Activated CD4-positive, alpha-beta memory T cell treated with anti-CD3 and anti-CD28 coated beads for 36 hours (primary cell): ENCODE measurements at regions not wholly inside any gene's neighbourhood (a gene's known extent, or its start where the extent isn't known, plus 50 kb on each side); places are given as distances from the start of the nearest gene placed in this dataset.

Experiments
- CTCF ChIA-PET: fragments of 350-600 bp; sonication (Branson Sonifier 250); formaldehyde crosslinking; loops from one replicate; lab custom pipeline; 2021; ENCODE audit warnings: antibody characterized with exemption, inconsistent platforms; lab: Charles Lee
- POLR2A ChIA-PET: fragments of 350-600 bp; sonication (Branson Sonifier 250); formaldehyde crosslinking; loops from one replicate; lab custom pipeline; 2021; ENCODE audit warnings: antibody characterized with exemption; lab: Charles Lee
- DNase-seq: peaks from one replicate; pipeline ENCODE4 v3.0.0-alpha.2; 2020
- H3K27ac Mint-ChIP-seq: one replicate; pipeline ENCODE4 v1.8.0; 2021; ENCODE audit warnings: mixed read lengths
- H3K27me3 Mint-ChIP-seq: one replicate; pipeline ENCODE4 v1.8.0; 2021; ENCODE audit warnings: mixed read lengths
- H3K36me3 Mint-ChIP-seq: one replicate; pipeline ENCODE4 v1.8.0; 2021; ENCODE audit warnings: mixed read lengths
- H3K4me1 Mint-ChIP-seq: one replicate; pipeline ENCODE4 v1.8.0; 2021; ENCODE audit warnings: low read depth, mixed read lengths
- H3K4me3 Mint-ChIP-seq: one replicate; pipeline ENCODE4 v1.8.0; 2021; ENCODE audit warnings: mild to moderate bottlenecking, mixed read lengths
- H3K9me3 Mint-ChIP-seq: one replicate; pipeline ENCODE4 v1.8.0; 2021; ENCODE audit warnings: mixed read lengths
- intact Hi-C: fragments of 100-400 bp; cut with micrococcal nuclease; formaldehyde crosslinking; loops from one replicate; pipeline ENCODE4 v1.15.1; 2023

- Mint-ChIP-seq H3K4me1 (no peaks in the 10 kb centered on the region), H3K27ac (no peak overlapping the region), H3K36me3 (no peaks in the 10 kb centered on the region), H3K4me3 (no peak overlapping the region), H3K9me3 (peaks cover 8% of the 10 kb centered on the region), H3K27me3 (no peaks in the 10 kb centered on the region)
- ChIA-PET POLR2A (no interaction called here), CTCF (no interaction called here)
- intact Hi-C loops = no loop called here
- no peak for DNase-seq
These were observed 228.8 kb upstream of the ZNF462 start for GRCh38 chr9:106634183-106634582.

- H3K4me1 Mint-ChIP-seq = no peaks in the 10 kb centered on the region
- no peaks in the 10 kb centered on the region for H3K36me3 Mint-ChIP-seq
- no peaks in the 10 kb centered on the region for H3K27me3 Mint-ChIP-seq
- POLR2A ChIA-PET = no interaction called here
- peaks cover 5% of the 10 kb centered on the region for H3K9me3 Mint-ChIP-seq
- intact Hi-C loops = no loop called here
- no peak overlapping the region for H3K4me3 Mint-ChIP-seq
- DNase-seq = no peak
- no peak overlapping the region for H3K27ac Mint-ChIP-seq
- CTCF ChIA-PET = no interaction called here
These were observed 228.3 kb upstream of the ZNF462 start for GRCh38 chr9:106634641-106635040.

GRCh38 chr9:106637486-106637885 lies 225.5 kb upstream of the ZNF462 start:
- Mint-ChIP-seq H3K27me3 (no peaks in the 10 kb centered on the region), H3K27ac (no peak overlapping the region), H3K4me1 (no peaks in the 10 kb centered on the region), H3K36me3 (no peaks in the 10 kb centered on the region), H3K9me3 (peaks cover 12% of the 10 kb centered on the region), H3K4me3 (no peak overlapping the region)
- POLR2A ChIA-PET = no interaction called here
- intact Hi-C loops = no loop called here
- no peak for DNase-seq
- CTCF ChIA-PET = no interaction called here

GRCh38 chr9:106639873-106640568 lies 222.9 kb upstream of the ZNF462 start:
- intact Hi-C loops = no loop called here
- H3K4me1 Mint-ChIP-seq = no peaks in the 10 kb centered on the region
- no peak overlapping the region for H3K27ac Mint-ChIP-seq
- no peaks in the 10 kb centered on the region for H3K27me3 Mint-ChIP-seq
- peaks cover 29% of the 10 kb centered on the region for H3K9me3 Mint-ChIP-seq
- ChIA-PET CTCF (no interaction called here), POLR2A (no interaction called here)
- no peaks in the 10 kb centered on the region for H3K36me3 Mint-ChIP-seq
- DNase-seq = no peak
- H3K4me3 Mint-ChIP-seq = no peak overlapping the region

- Mint-ChIP-seq H3K36me3 (no peaks in the 10 kb centered on the region), H3K4me1 (no peaks in the 10 kb centered on the region), H3K4me3 (no peak overlapping the region), H3K27me3 (no peaks in the 10 kb centered on the region), H3K9me3 (peaks cover 27% of the 10 kb centered on the region), H3K27ac (no peak overlapping the region)
- ChIA-PET CTCF (no interaction called here), POLR2A (no interaction called here)
- intact Hi-C loops = no loop called here
- no peak for DNase-seq
These were observed 219.6 kb upstream of the ZNF462 start for GRCh38 chr9:106643211-106643930.

- POLR2A ChIA-PET = no interaction called here
- no peak overlapping the region for H3K27ac Mint-ChIP-seq
- CTCF ChIA-PET = no interaction called here
- intact Hi-C loops = no loop called here
- H3K9me3 Mint-ChIP-seq = peaks cover 27% of the 10 kb centered on the region
- H3K4me3 Mint-ChIP-seq = no peak overlapping the region
- no peak for DNase-seq
- no peaks in the 10 kb centered on the region for H3K4me1 Mint-ChIP-seq
- no peaks in the 10 kb centered on the region for H3K36me3 Mint-ChIP-seq
- H3K27me3 Mint-ChIP-seq = no peaks in the 10 kb centered on the region
These were observed 218.3 kb upstream of the ZNF462 start for GRCh38 chr9:106644661-106645060.

GRCh38 chr9:106648799-106649198 lies 214.2 kb upstream of the ZNF462 start:
- Mint-ChIP-seq H3K4me3 (no peak overlapping the region), H3K9me3 (peaks cover 14% of the 10 kb centered on the region), H3K4me1 (no peaks in the 10 kb centered on the region), H3K27me3 (no peaks in the 10 kb centered on the region), H3K36me3 (no peaks in the 10 kb centered on the region), H3K27ac (no peak overlapping the region)
- ChIA-PET CTCF (no interaction called here), POLR2A (no interaction called here)
- DNase-seq = no peak
- intact Hi-C loops = no loop called here

GRCh38 chr9:106649664-106650063 lies 213.3 kb upstream of the ZNF462 start:
- H3K27me3 Mint-ChIP-seq = no peaks in the 10 kb centered on the region
- H3K27ac Mint-ChIP-seq = no peak overlapping the region
- intact Hi-C loops = no loop called here
- CTCF ChIA-PET = no interaction called here
- H3K4me1 Mint-ChIP-seq = no peaks in the 10 kb centered on the region
- H3K4me3 Mint-ChIP-seq = no peak overlapping the region
- no peaks in the 10 kb centered on the region for H3K36me3 Mint-ChIP-seq
- POLR2A ChIA-PET = no interaction called here
- H3K9me3 Mint-ChIP-seq = peaks cover 12% of the 10 kb centered on the region
- no peak for DNase-seq

- no peaks in the 10 kb centered on the region for H3K36me3 Mint-ChIP-seq
- no peak overlapping the region for H3K4me3 Mint-ChIP-seq
- POLR2A ChIA-PET = no interaction called here
These were observed 209.8 kb upstream of the ZNF462 start for GRCh38 chr9:106653213-106653612.

GRCh38 chr9:106655966-106656365 lies 207.0 kb upstream of the ZNF462 start:
- no peak overlapping the region for H3K4me3 Mint-ChIP-seq
- no peaks in the 10 kb centered on the region for H3K36me3 Mint-ChIP-seq
- intact Hi-C loops = no loop called here
- ChIA-PET CTCF (no interaction called here), POLR2A (no interaction called here)
- H3K9me3 Mint-ChIP-seq = peaks cover 7% of the 10 kb centered on the region
- H3K27me3 Mint-ChIP-seq = no peaks in the 10 kb centered on the region
- no peak for DNase-seq
- H3K27ac Mint-ChIP-seq = no peak overlapping the region
- no peaks in the 10 kb centered on the region for H3K4me1 Mint-ChIP-seq

More at GRCh38 chr9:106653213-106653612, 209.8 kb upstream of the ZNF462 start:
- DNase-seq = no peak
- H3K27ac Mint-ChIP-seq = no peak overlapping the region
- CTCF ChIA-PET = no interaction called here
- intact Hi-C loops = no loop called here
- H3K27me3 Mint-ChIP-seq = no peaks in the 10 kb centered on the region
- peaks cover 7% of the 10 kb centered on the region for H3K9me3 Mint-ChIP-seq
- H3K4me1 Mint-ChIP-seq = no peaks in the 10 kb centered on the region

- CTCF ChIA-PET = no interaction called here
- no peaks in the 10 kb centered on the region for H3K36me3 Mint-ChIP-seq
- H3K27ac Mint-ChIP-seq = no peak overlapping the region
- H3K4me3 Mint-ChIP-seq = no peak overlapping the region
- POLR2A ChIA-PET = no interaction called here
- intact Hi-C loops = no loop called here
- no peaks in the 10 kb centered on the region for H3K4me1 Mint-ChIP-seq
- H3K27me3 Mint-ChIP-seq = no peaks in the 10 kb centered on the region
- H3K9me3 Mint-ChIP-seq = peaks cover 7% of the 10 kb centered on the region
- DNase-seq = no peak
These were observed 205.0 kb upstream of the ZNF462 start for GRCh38 chr9:106657926-106658325.

- H3K27ac Mint-ChIP-seq = no peak overlapping the region
- H3K4me3 Mint-ChIP-seq = no peak overlapping the region
- H3K4me1 Mint-ChIP-seq = no peaks in the 10 kb centered on the region
- intact Hi-C loops = no loop called here
- no peaks in the 10 kb centered on the region for H3K36me3 Mint-ChIP-seq
- H3K9me3 Mint-ChIP-seq = peaks cover 2% of the 10 kb centered on the region
- CTCF ChIA-PET = no interaction called here
- H3K27me3 Mint-ChIP-seq = no peaks in the 10 kb centered on the region
- no peak for DNase-seq
- POLR2A ChIA-PET = no interaction called here
These were observed 194.4 kb upstream of the ZNF462 start for GRCh38 chr9:106668534-106668933.

- DNase-seq = no peak
- H3K27ac Mint-ChIP-seq = no peak overlapping the region
- no peaks in the 10 kb centered on the region for H3K27me3 Mint-ChIP-seq
- peaks cover 7% of the 10 kb centered on the region for H3K9me3 Mint-ChIP-seq
- no peak overlapping the region for H3K4me3 Mint-ChIP-seq
- H3K4me1 Mint-ChIP-seq = no peaks in the 10 kb centered on the region
- intact Hi-C loops = no loop called here
- no peaks in the 10 kb centered on the region for H3K36me3 Mint-ChIP-seq
- CTCF ChIA-PET = no interaction called here
- POLR2A ChIA-PET = no interaction called here
These were observed 193.1 kb upstream of the ZNF462 start for GRCh38 chr9:106669835-106670234.
